SK-N-SH (cell line): ENCODE measurements at regions not wholly inside any gene's neighbourhood (a gene's known extent, or its start where the extent isn't known, plus 50 kb on each side); places are given as distances from the start of the nearest gene placed in this dataset.

Source experiments
- CTCF ChIA-PET: fragments of 300-600, 350-600 bp; formaldehyde crosslinking; extraction: SDS; loops from one replicate; lab custom pipeline; 2021; lab: Yijun Ruan, JAX
- POLR2A ChIA-PET: fragments of 350-600 bp; sonication (Branson Sonifier 250); formaldehyde crosslinking; extraction: SDS; loops from one replicate; lab custom pipeline; 2020; ENCODE audit warnings: antibody characterized with exemption, inconsistent platforms; lab: Yijun Ruan, JAX
- DNase-seq: peaks from one replicate; pipeline ENCODE4 v3.0.0; 2012
- H2AFZ ChIP-seq: fragments of 200-600 bp; sonication (generic); 2 replicates; pipeline ENCODE4 v1.8.1; 2016; ENCODE audit warnings: antibody characterized with exemption, mild to moderate bottlenecking, low read depth
- H3F3A ChIP-seq: fragments of 200-600 bp; sonication (generic); replicated peaks from 2 replicates; pipeline ENCODE3; 2016; ENCODE audit warnings: antibody characterized with exemption, mild to moderate bottlenecking; ENCODE audit not compliant: insufficient read depth
- H3K27ac ChIP-seq, 2 experiments: fragments of 200-500 bp in 1 of 2; fragments of 200-600 bp in 1 of 2; sonication (Bioruptor generic) in 1 of 2; sonication (generic), shearing (Covaris generic) in 1 of 2; 2 replicates each; pipeline versions ENCODE4 v1.5.1 to v1.6.1; 2014 to 2016; ENCODE audit warnings: low read depth in 2 of 2, inconsistent platforms in 1 of 2, low read length in 1 of 2, mild to moderate bottlenecking in 1 of 2, mixed read lengths in 1 of 2
- H3K27me3 ChIP-seq: fragments of 200-600 bp; sonication (generic), shearing (Covaris generic); 2 replicates; pipeline ENCODE4 v1.6.1; 2016; ENCODE audit warnings: mixed run types; ENCODE audit not compliant: insufficient read depth
- H3K36me3 ChIP-seq, 2 experiments: fragments of 200-500 bp in 1 of 2; fragments of 200-600 bp in 1 of 2; sonication (Bioruptor generic) in 1 of 2; sonication (generic) in 1 of 2; replicated peaks in 1 of 2; 2 replicates each; pipeline versions ENCODE3 to v1.5.1; 2014 to 2016; ENCODE audit warnings: low read length in 1 of 2, mild to moderate bottlenecking in 1 of 2; ENCODE audit not compliant: insufficient read depth in 2 of 2, control insufficient read depth in 1 of 2
- H3K4me1 ChIP-seq, 2 experiments: fragments of 200-500 bp in 1 of 2; fragments of 200-600 bp in 1 of 2; sonication (Bioruptor generic) in 1 of 2; sonication (generic), shearing (Covaris generic) in 1 of 2; 2 replicates each; pipeline versions ENCODE4 v1.5.1 to v1.6.1; 2014 to 2016; ENCODE audit warnings: low read depth in 1 of 2, low read length in 1 of 2, mixed run types in 1 of 2; ENCODE audit not compliant: insufficient read depth in 2 of 2, control insufficient read depth in 1 of 2
- H3K4me2 ChIP-seq: fragments of 200-600 bp; sonication (generic), shearing (Covaris generic); 2 replicates; pipeline ENCODE4 v1.6.1; 2017; ENCODE audit warnings: mixed run types
- H3K4me3 ChIP-seq, 2 experiments: fragments of 200-500 bp in 1 of 2; fragments of 200-600 bp in 1 of 2; sonication (Bioruptor generic) in 1 of 2; sonication (generic), shearing (Covaris generic) in 1 of 2; 2 replicates each; pipeline versions ENCODE4 v1.5.1 to v1.8.1; 2014 to 2016; ENCODE audit warnings: low read depth in 2 of 2, inconsistent platforms in 1 of 2, low read length in 1 of 2, mild to moderate bottlenecking in 1 of 2, mixed read lengths in 1 of 2, moderate library complexity in 1 of 2
- H3K79me2 ChIP-seq: fragments of 200-600 bp; sonication (generic); 2 replicates; pipeline ENCODE4 v1.8.1; 2017; ENCODE audit warnings: mild to moderate bottlenecking; ENCODE audit not compliant: insufficient read depth
- H3K9ac ChIP-seq: fragments of 200-600 bp; sonication (generic); 2 replicates; pipeline ENCODE4 v1.6.1; 2017; ENCODE audit warnings: mixed run types
- H3K9me2 ChIP-seq: fragments of 200-600 bp; sonication (generic); 2 replicates; pipeline ENCODE4 v1.6.1; 2017; ENCODE audit warnings: mixed run types
- H3K9me3 ChIP-seq: fragments of 200-600 bp; sonication (generic); 2 replicates; pipeline ENCODE4 v1.6.1; 2017; ENCODE audit warnings: mixed run types, mild to moderate bottlenecking, moderate library complexity
- H4K20me1 ChIP-seq: fragments of 200-600 bp; sonication (generic); 2 replicates; pipeline ENCODE4 v1.6.1; 2017; ENCODE audit warnings: mild to moderate bottlenecking, mixed run types; ENCODE audit not compliant: insufficient read depth
- CHD2 ChIP-seq: fragments of 150-350 bp; IDR thresholded peaks from 2 replicates; pipeline ENCODE4 v1.6.1; 2018; ENCODE audit warnings: low read length; ENCODE audit not compliant: partially characterized antibody
- CTCF ChIP-seq: fragments of 200-600 bp; sonication (generic); IDR thresholded peaks from 2 replicates; pipeline ENCODE4 v1.6.1; 2017; ENCODE audit warnings: antibody characterized with exemption, mild to moderate bottlenecking, moderate library complexity
- FOXJ3 ChIP-seq: sonication (generic); formaldehyde crosslinking; IDR thresholded peaks from 2 replicates; pipeline ENCODE4 v1.5.1; 2020; ENCODE audit warnings: mild to moderate bottlenecking, missing genetic modification reagents
- GABPA ChIP-seq: IDR thresholded peaks from 2 replicates; pipeline ENCODE4 v1.4.0; 2012; ENCODE audit warnings: low read depth, mild to moderate bottlenecking
- IRF3 ChIP-seq: fragments of 150-350 bp; IDR thresholded peaks from 2 replicates; pipeline ENCODE4 v1.6.1; 2016; ENCODE audit warnings: mild to moderate bottlenecking, low read depth, low read length
- NRF1 ChIP-seq: IDR thresholded peaks from 2 replicates; pipeline ENCODE4 v1.6.1; 2012; ENCODE audit warnings: low read depth, mild to moderate bottlenecking, low read length
- PBX3 ChIP-seq: IDR thresholded peaks from 2 replicates; pipeline ENCODE4; 2012
- RCOR1 ChIP-seq: fragments of 150-350 bp; IDR thresholded peaks from 2 replicates; pipeline ENCODE4 v1.6.1; 2017; ENCODE audit warnings: antibody characterized with exemption, low read length
- REST ChIP-seq: IDR thresholded peaks from 2 replicates; pipeline ENCODE4 v1.6.1; 2012; ENCODE audit warnings: mild to moderate bottlenecking, low read depth, low read length, moderate library complexity
- RXRA ChIP-seq: IDR thresholded peaks from 2 replicates; pipeline ENCODE4 v1.4.0; 2012; ENCODE audit warnings: low read depth, mild to moderate bottlenecking, borderline replicate concordance
- SIN3A ChIP-seq: IDR thresholded peaks from 2 replicates; pipeline ENCODE4 v1.6.1; 2012; ENCODE audit warnings: low read depth, mild to moderate bottlenecking, low read length, moderate library complexity, borderline replicate concordance
- SMC3 ChIP-seq: IDR thresholded peaks from 2 replicates; pipeline ENCODE4 v1.6.1; 2012; ENCODE audit warnings: low read depth, low read length, improper control_type of control experiment
- TEAD4 ChIP-seq: IDR thresholded peaks from 2 replicates; pipeline ENCODE4 v1.4.0; 2012; ENCODE audit warnings: mild to moderate bottlenecking, borderline replicate concordance; ENCODE audit not compliant: insufficient read depth
- USF1 ChIP-seq: IDR thresholded peaks from 2 replicates; pipeline ENCODE4 v1.4.0; 2012; ENCODE audit warnings: low read depth, borderline replicate concordance
- USF2 ChIP-seq: fragments of 150-350 bp; IDR thresholded peaks from 2 replicates; pipeline ENCODE4 v1.6.1; 2017; ENCODE audit warnings: antibody characterized with exemption, low read length, low read depth, borderline replicate concordance
- YY1 ChIP-seq: IDR thresholded peaks from 2 replicates; pipeline ENCODE4 v1.4.0; 2012; ENCODE audit warnings: low read depth, mild to moderate bottlenecking
- WGBS: methylation state at CpG from one replicate; pipeline ENCODE4 v1.1.6; 2017; ENCODE audit warnings: low lambda C conversion rate; 5-methylcytosine and 5-hydroxymethylcytosine counted together

GRCh38 chr1:60296794-60297193 lies 223.2 kb upstream of the C1orf87 start:
- H3K4me1 ChIP-seq = peaks cover 0 to 3% of the 10 kb centered on the region in 2 experiments; a peak in 2 of 4 replicates
- TF ChIP-seq SIN3A = no peak
- no peak for TF ChIP-seq NRF1
- TF ChIP-seq IRF3 = no peak
- no peak for TF ChIP-seq CHD2
- TF ChIP-seq TEAD4 = no peak
- TF ChIP-seq YY1 = no peak
- TF ChIP-seq FOXJ3 (CRISPR knock-in tag) = no peak
- no peak for TF ChIP-seq PBX3
- TF ChIP-seq USF1 = no peak
- TF ChIP-seq, all 33 proteins: peak for 0

GRCh38 chr1:60292140-60292539 lies 218.6 kb upstream of the C1orf87 start:
- WGBS = 46% methylated on average over 1 of the region's 1 CpG
- ChIA-PET CTCF (interaction anchor here (1.1 kb wide), 1 partner anchor 11 kb away, joined by 3 read pairs; no protein-coding TSS in a partner anchor), POLR2A (no interaction called here)
- no peaks in the 10 kb centered on the region for H4K20me1 ChIP-seq
- no peak overlapping the region for H3K27ac ChIP-seq
- no peaks in the 10 kb centered on the region for H3K36me3 ChIP-seq
- no peak overlapping the region for H3K9ac ChIP-seq
- H3K4me1 ChIP-seq = peaks cover 0 to 3% of the 10 kb centered on the region in 2 experiments; a peak in 2 of 4 replicates
- no peak overlapping the region for H2AFZ ChIP-seq
- no peak overlapping the region for H3K4me3 ChIP-seq
- H3K4me2 ChIP-seq = no peak overlapping the region
- H3K79me2 ChIP-seq = no peaks in the 10 kb centered on the region
- H3F3A ChIP-seq = no peaks in the 10 kb centered on the region
- no peaks in the 10 kb centered on the region for H3K9me3 ChIP-seq
- no peaks in the 10 kb centered on the region for H3K27me3 ChIP-seq
- H3K9me2 ChIP-seq = no peaks in the 10 kb centered on the region
- no peak for DNase-seq
- no peak for TF ChIP-seq REST
- TF ChIP-seq CTCF = no peak
- no peak for TF ChIP-seq RXRA
- TF ChIP-seq GABPA = no peak
- TF ChIP-seq RCOR1 = no peak
- no peak for TF ChIP-seq USF2
- no peak for TF ChIP-seq IRF3
- TF ChIP-seq SMC3 = no peak

More at GRCh38 chr1:60296794-60297193, 223.2 kb upstream of the C1orf87 start:
- Histone ChIP-seq H3K36me3 (no peaks in the 10 kb centered on the region), H3K79me2 (no peaks in the 10 kb centered on the region), H4K20me1 (no peaks in the 10 kb centered on the region), H2AFZ (no peak overlapping the region), H3K27me3 (no peaks in the 10 kb centered on the region), H3K4me2 (no peak overlapping the region), H3K9me2 (no peaks in the 10 kb centered on the region), H3K27ac (no peak overlapping the region), H3K9ac (no peak overlapping the region), H3K4me3 (no peak overlapping the region), H3K9me3 (no peaks in the 10 kb centered on the region), H3F3A (no peaks in the 10 kb centered on the region)
- ChIA-PET POLR2A (interaction anchor here (1.2 kb wide), 1 partner anchor 15 kb away, joined by 3 read pairs; no protein-coding TSS in a partner anchor), CTCF (interaction anchor here (2.2 kb wide), 1 partner anchor 15 kb away, joined by 11 read pairs; no protein-coding TSS in a partner anchor)
- DNase-seq = no peak
- WGBS = 35% methylated on average over 2 of the region's 2 CpGs
